HG03558 (cell line): ENCODE measurements at regions not wholly inside any gene's neighbourhood (a gene's known extent, or its start where the extent isn't known, plus 50 kb on each side); places are given as distances from the start of the nearest gene placed in this dataset.

Experiments
- ATAC-seq: cut with Tn5 transposase; IDR thresholded peaks from one replicate; pipeline ENCODE4 v1.9.1; 2021; ENCODE audit warnings: moderate number of reproducible peaks; ENCODE audit not compliant: unreplicated experiment; ENCODE audit errors: extremely low read depth

DNA sequence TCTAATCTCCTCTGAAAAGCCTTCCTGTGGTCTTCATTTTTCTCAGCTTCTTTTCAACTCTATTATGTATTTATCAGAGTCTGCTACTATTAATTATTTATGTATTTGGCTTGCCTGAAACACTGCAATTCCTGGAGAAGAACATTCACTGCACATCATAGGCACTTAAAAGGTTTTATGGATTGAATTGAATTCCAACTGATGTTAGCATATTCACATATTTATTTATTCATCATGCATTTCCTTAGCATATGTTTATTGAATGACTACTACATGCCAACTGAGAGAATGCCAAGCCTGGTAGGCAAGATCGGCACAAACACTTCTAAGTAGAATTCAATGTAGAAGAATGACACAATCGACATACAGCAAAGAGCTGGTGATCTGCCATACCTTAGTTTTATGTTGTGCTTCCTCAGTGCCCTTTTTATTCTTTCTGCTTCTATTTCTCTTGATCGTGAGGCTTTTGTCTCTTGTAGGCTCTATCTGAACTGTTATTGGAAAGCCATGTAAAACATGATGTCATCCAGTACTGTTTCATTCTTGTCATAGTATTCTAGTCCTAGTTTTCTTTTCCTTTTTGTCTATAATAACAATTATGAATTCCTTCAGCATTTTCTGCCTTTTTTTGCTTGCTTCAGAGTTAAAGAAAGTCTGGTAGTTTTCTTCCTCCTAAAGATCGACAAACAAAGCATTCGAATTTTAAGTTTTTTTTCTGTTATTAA, 454.2 kb downstream of the TLE4 start:
- no peak for ATAC-seq

DNA sequence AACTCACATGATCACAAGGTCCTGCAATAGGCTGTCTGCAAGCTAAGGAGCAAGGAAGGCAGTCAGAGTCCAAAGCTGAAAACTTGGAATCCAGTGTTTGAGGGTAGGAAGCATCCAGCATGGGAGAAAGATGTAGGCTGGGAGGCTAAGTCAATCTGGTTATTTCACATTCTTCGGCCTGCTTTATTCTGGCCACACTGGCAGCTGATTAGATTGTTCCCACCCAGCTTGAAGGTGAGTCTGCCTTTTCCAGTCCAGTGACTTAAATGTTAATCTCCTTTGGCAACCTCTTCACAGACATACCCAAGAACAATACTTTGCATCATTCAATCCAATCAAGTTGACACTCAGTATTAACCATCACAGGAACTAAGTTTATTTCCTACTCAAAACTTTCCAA, 453.4 kb downstream of the TLE4 start:
- no peak for ATAC-seq

DNA sequence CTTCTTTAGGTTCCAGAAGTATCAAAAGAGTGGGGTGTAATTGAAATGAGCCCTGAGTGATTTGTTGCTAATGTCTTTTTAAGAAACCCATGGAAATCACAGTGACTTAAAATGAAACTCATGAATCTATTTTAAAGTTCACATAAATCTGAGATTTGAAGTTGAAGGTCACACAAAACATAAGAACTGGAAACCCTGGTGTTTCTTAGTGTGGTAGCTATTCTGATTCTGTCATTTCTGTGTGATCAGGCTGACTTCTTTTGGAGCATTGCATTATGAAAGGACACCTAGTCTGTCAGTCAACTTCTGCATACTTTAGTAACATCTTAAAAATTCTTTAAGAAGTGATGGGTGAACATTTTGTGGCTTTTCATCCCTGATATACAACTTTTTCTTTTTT, 448.8 kb downstream of the TLE4 start:
- no peak for ATAC-seq

DNA sequence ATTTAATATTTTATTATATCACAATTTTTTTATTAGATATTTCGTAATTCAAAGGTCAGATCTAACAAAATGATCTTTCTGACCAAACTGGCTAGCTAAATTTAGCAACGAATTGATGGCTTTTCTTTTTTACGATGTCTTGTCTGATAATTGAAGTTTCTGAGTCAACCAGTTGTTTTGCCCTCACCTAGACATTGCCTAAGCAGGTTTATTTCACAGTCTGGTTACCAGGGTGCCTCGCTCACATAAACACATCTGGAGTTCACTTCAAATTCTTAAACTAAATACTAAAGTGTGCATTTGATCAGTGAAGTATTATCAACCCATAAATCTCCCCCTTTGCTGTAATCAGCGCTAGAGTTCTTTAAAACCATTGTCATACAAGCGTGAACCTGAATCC, 448.3 kb downstream of the TLE4 start:
- no peak for ATAC-seq

DNA sequence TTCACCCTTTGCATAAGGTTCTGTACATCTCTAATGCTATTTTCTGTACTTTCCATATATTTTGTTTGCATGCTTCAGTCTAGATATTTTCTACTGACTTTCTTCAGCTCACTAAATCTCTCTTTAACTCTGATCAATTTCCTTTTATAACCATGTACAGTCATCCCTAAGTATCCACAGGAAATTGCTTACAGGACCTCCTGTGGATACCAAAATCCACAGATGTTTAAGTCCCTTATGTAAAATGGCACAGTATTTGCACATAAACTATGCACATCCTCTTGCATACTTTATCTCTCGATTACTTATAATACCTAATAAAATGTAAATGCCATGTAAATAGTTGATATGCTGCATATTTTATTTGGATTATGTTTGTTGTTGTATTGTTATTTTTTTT, 442.1 kb downstream of the TLE4 start:
- ATAC-seq = no peak

DNA sequence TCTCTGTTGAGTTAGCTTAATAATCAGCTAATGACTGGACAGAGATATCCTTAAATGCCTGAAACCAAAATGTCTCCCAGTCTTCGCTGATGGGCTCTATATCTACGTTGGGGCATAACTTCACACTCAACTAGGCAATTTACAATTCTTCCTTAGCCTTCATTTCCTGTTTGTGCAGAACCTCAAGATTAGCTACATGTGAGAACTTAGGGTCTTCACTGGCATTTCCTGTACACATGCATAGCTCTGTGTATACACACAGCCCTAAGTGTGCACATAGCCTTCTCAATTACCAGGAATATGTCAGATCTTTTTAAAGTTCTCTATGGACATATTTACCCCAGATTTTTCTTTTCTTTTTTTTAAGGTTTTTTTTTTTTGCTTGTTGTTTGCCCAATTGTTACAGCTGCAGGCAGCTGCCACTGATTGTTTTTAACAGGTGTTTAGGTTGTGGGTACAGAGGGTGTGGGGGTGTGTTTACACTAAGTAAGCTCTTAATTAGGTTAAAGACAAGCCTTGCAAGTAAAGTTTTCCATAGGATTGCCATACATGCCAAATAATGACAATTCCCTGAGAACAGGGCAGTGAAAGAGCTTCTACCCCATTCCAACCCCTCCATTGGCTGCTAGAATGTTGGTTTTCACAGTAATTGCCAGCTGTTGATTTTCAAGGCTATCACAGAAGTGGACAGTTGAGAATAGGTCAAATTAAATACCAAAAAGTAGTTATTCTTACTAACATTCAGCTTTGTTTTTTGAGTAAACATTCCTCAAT, 441.0 kb downstream of the TLE4 start:
- no peak for ATAC-seq

DNA sequence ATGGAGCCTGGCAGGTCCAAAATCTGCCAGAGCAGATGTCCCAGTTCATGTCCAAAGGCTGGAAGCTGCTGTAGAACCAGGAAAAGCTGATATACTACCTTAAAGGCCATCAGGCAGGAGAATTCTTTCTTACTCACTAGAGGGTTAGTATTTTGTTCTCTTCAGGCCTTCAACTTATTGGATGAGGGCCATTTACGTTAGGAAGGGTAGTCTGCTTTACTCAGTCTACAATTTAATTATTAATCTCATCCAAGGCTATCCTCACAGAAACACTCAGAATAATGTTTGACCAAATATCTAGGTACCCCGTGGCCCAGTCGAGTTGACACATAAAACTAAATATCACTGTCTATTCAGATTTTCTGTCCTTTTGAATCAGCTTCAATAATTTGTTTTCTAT, 437.4 kb downstream of the TLE4 start:
- no peak for ATAC-seq

DNA sequence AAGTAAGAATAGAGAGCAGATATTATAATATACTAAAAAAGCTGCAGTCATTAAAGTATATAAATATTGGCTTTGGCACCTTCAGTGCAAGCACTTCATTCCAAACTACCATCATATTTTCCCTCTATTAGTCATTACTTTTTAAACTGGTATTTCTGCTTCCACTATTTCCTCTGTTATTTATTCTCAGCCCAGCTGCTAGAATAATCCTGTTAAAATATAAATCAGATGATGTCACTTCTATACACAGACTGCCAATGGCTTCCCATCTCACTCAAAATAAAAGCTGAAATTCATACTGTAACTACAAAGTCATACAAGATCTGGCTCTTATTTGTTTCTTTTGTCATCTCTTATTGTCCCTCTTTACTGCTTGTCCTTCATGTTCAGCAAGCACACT, 432.9 kb downstream of the TLE4 start:
- no peak for ATAC-seq

DNA sequence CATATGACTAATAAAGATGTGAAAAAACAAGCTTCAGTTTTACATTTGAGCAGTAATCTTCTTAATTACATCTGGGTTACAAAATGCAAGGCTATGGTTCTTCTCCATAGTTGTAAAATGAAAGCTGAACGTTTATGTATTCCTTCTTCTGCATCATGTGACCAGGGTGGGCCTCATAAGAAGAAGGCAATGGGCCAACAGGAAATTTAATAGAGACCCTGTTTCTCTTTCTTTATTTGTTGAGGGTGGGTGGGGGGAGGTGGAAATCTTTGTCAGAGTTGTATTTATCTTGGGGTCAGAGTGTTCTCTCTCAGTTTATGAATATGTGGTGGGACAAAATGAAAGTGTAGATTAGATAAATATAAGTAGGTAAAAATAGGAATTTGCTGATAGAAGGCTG, 418.8 kb downstream of the TLE4 start:
- no peak for ATAC-seq

DNA sequence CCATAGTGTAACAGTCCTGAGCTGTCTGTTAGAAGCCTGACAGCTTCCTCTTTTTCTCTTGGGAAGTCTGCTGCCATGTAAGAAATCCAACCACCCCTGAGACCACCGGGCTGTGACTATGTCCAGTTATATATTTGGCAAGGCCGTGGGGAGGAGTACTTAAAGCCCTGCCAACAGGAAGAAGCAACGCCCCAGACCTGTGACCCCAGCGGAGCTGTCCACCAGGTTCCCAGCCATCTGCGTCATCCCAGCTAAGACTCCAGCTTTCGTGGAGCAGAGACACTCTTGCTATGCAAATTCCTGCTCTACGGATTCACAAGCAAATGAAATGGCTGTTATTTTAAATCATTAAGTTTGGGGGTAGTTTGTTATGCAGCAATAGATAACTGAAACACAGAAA, 417.3 kb downstream of the TLE4 start:
- no peak for ATAC-seq

DNA sequence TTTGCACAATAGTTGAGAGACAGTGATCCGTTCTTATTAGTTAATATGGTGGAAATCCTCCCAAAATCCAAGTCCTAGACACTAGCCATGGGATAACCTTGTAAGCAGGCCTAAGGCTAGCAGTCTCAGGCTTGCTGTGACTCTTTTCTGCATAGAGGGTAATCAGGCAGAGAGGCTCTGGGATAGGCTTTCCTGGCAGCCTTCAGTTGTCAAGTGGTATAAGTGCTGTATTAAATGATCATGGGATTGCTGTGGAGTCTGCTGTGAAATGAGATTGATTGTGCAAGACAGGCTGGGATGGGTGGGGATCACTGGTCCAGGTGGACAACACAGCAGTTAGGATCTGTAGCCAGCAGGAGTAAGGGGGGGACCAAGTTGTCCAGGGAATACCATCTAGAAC, 416.4 kb downstream of the TLE4 start:
- ATAC-seq = no peak

DNA sequence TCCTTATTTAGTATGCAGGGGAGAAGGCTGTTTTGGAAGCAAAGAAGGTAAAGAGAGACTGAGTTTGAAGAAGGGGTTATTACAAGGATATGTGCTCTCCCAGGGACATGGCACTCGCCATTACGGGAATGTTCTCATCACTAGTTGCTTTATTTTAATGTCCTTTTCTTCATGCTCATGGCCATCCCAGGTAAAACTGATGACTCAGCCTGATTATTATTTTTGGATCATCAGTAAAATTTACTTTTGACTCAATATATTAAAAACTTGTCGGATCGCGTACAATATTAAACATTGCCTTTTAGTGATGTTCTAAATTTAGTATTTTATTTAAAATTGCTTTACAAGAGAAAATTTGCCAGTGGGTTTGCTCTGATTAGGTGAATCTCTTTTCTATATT, 414.7 kb downstream of the TLE4 start:
- ATAC-seq = no peak

DNA sequence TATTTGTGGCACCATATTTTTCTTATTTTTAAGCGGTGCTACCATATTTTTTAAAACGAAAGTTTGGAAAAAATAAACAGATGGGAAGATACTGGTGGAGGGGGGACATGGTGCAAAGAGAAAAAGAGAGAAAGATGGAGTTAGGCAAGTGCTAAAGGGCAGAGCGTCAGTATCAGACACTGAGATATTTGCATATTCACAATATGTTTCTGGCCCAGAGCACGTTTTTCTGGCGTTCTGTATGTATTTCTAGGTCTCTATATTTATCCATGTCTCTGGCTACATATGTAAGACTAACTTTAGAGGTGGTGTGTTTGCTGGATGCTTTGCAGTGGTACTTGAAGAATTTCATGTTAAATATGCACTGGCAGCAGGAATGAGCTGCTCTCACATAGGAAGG, 414.0 kb downstream of the TLE4 start:
- no peak for ATAC-seq

DNA sequence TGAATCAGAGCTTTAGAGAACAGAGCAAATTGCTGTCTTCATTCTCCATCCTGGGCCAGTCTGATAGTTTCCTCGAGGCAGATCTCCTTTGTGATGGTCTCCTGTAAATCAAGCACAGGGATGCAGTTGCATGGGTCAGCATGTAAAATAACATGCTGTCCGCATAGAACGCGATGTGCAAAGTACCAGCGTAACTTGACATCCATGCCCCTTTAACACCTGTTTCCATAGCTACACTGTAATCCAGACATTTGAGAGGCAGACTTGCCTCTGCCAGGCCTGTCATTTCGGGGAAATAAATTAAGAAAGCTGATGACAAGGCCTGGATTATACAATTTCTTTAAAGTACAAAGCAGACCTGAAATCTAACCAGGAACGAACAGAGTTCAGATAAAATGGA, 413.5 kb downstream of the TLE4 start:
- ATAC-seq = no peak

DNA sequence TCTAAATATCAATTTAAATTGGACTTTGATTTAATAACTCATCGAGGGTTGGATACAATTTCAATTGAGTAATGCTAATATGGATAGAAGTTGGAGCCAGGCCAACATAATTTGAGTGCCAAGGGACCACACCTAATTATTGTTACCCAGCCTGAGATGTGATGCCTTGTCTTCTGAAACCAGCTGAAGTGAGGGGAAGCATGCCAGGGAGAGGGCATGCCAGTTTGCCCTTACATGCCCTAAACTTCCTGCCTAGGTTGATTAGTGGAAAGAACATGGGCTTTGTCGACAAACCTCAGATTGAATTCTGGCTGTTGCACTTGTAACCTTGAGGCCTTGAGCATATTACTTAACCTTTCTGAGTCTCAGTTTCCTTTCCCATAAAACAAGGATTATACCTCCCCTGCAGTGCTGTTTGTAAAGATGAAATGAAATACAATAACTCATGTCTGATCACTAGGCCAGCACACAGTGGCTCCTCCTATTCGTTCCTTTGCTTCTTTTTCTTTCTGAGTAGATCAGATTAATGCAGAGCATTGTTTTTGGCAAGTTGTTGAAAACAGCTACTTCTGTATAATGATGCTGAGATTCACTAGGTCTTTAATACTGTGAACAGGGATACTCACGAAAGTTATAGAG, 412.8 kb downstream of the TLE4 start:
- no peak for ATAC-seq

DNA sequence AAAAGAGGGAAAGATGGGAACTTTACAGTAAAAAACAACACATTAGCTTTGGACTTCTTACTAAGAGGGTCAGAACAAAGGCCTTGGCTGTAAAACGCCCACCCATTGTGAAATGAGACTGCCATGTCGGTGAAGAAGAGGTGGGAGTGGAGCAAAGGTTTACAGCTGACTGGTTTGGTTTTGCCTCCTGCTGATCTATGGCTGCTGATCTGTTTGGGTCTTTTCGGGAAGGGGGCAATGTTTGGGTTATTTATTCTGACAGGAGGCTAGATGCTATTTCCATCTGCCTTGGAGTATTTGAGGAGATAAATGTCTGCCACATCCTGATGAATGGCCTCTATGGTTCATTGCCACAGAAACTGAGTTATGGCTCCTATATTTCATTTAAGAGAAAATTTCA, 408.7 kb downstream of the TLE4 start:
- ATAC-seq = no peak

DNA sequence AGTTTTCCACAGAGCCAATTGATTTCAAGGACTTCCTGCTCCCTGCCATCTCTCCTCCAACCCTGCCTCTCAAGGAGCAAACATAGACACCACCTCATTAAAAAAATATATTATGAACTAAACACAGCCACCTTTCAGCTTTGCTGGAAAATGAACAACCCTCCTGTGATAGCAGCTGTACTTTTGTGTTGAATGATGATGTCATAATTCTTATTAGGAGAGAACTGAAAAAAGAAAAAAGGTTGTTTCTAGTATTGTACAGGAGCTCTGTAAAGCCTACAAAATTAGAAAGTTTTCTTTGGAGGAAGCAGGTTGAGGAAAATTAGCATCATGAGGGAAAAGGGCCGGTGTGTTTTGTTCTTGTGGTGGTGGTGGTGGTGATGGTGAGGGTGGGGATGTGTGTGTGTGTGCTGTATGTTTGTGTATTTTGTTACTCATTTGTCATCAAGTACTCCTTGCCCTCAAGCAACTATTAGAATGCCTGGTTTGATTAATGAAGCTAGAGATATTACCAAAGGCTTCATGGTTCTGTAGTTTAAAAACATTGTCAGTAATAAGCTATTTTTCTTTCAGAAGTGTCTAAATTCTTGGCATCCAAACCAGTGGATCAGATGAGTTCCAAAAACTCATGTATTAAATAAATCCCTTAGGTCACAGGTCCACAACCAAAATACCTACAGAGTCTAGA, 405.9 kb downstream of the TLE4 start:
- no peak for ATAC-seq

DNA sequence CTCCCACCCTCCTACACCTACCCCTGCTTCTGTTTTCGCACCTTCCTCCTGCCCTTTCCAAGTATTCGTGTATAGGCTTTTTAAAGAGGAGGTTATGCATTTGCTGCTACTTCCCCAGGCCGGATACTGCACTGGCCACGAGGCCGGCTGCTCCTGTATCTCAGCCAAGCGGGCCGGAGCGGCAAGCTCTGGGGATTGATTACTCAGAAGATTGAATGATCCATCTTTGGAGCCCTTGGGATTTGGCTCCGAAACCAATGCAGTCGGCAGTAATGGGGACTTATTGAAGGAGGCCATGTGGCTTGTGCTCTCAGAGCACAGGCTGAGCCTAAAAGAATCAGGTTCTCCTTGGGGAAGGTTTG, 405.3 kb downstream of the TLE4 start:
- no peak for ATAC-seq

DNA sequence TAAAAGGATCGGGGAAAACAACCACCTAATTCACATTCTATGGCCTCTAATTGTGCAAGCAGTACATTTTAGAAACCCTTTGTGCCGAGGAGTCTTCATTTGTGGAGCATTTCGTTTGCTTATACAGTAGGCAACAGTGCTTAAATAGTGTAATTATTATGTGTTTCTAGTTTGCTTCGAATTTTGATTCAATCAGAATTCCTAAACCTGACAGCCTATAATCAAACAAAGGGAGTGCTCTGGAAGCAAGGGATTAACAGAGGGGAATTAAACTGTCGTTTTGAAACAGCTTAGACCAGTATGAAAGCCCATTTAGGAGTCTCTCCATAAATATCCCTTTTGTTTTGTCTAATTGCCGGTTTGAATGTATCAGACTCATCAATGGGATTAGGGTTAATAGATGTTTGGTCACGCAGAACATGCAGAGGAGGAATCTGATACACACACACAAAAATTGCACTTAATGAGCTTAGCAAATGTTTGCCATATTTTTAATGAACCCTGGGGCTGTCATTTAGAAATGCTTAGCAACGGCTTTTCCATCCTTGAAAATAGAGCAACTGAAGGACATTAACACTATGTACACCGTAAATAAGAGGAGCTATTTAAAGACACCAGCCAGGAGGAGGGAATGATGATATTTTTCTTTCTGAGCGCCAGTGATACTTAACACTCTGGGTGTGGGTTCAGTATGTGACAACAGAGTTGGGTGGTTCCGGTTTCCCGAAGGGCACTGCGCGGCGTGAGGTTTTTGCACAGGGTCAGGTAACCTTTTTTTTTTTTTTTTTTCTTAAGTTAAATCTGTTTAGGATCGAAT, 404.7 kb downstream of the TLE4 start:
- no peak for ATAC-seq

DNA sequence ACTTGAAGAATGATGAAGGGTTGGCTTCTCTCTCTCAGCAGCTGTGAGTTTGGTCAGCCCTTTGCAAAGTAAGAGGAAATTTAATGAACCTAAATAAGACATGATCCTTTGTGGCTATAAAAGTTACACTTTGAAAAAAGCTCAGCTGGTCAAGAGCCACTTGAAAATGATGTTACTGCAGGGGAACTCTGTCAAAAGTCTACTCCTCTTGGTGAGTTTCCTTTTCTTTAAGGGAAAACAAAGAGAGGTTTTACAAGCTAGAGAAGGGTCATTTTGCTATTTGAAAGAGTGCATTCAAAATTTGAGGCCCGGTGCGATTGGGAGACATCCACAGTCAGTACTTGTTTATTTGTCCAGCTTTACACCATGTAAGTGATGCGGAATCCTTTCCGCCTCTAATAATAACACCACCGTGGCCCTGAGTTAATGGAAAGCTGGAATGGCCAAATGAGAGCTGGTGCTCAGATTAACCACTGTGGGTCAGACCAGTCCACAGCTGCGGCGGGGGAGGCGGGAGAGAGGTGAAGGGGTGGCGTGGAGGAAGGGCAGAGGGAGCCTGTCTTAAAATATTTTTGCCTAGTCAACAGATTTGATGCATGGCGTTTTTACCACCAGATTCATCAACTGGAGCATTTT, 404.0 kb downstream of the TLE4 start:
- no peak for ATAC-seq
